Vagina (tissue), 2 donors: ENCODE measurements at regions not wholly inside any gene's neighbourhood (a gene's known extent, or its start where the extent isn't known, plus 50 kb on each side); places are given as distances from the start of the nearest gene placed in this dataset.

Experiments used
- DNase-seq, 2 donors: peaks; one replicate each; pipeline ENCODE4 v3.0.0-alpha.2; 2017; ENCODE audit errors: extremely low spot score in 2 of 2
- H3K27ac ChIP-seq: fragments of 200-600 bp; sonication (generic); one replicate; pipeline ENCODE4 v1.5.1; 2019
- H3K27me3 ChIP-seq: fragments of 200-600 bp; sonication (generic); one replicate; pipeline ENCODE4 v1.5.1; 2019
- H3K36me3 ChIP-seq, 2 donors: fragments of 200-600 bp; sonication (generic); one replicate each; pipeline ENCODE4 v1.5.1; 2017 to 2019
- H3K4me1 ChIP-seq: fragments of 200-600 bp; sonication (generic); one replicate; pipeline ENCODE4 v1.5.1; 2019
- H3K4me3 ChIP-seq, 2 donors: fragments of 200-600 bp; sonication (generic); 1 replicate in 1 of 2; 2 replicates in 1 of 2; pipeline ENCODE4 v1.5.1; 2016 to 2019
- H3K9me3 ChIP-seq: fragments of 200-600 bp; sonication (generic); one replicate; pipeline ENCODE4 v1.5.1; 2019
- POLR2A ChIP-seq, 2 donors: fragments of 450-650 bp; IDR thresholded peaks; one replicate each; pipeline ENCODE4 v1.6.1; 2017; ENCODE audit warnings: antibody characterized with exemption in 2 of 2, mild to moderate bottlenecking in 2 of 2, moderate library complexity in 2 of 2
- POLR2AphosphoS5 ChIP-seq, 2 donors: sonication (generic); formaldehyde crosslinking; IDR thresholded peaks; one replicate each; pipeline ENCODE4 v1.9.0; 2017; ENCODE audit warnings: antibody characterized with exemption in 2 of 2, mild to moderate bottlenecking in 2 of 2, low read depth in 1 of 2; ENCODE audit not compliant: insufficient read depth in 1 of 2
- intact Hi-C: fragments of 100-400 bp; cut with DNase I; formaldehyde crosslinking; loops from one replicate; pipeline ENCODE4 v1.15.1; 2023
- TF ChIP-seq, protein P1 (sequence below), 3 experiments: fragments of 450-650 bp in 2 of 3; fragments of 200-600 bp in 1 of 3; sonication (generic) in 1 of 3; IDR thresholded peaks; one replicate each; pipeline ENCODE4 v1.5.1; 2017 to 2019; ENCODE audit warnings: antibody characterized with exemption in 3 of 3, mild to moderate bottlenecking in 2 of 3, moderate library complexity in 2 of 3

DNA sequence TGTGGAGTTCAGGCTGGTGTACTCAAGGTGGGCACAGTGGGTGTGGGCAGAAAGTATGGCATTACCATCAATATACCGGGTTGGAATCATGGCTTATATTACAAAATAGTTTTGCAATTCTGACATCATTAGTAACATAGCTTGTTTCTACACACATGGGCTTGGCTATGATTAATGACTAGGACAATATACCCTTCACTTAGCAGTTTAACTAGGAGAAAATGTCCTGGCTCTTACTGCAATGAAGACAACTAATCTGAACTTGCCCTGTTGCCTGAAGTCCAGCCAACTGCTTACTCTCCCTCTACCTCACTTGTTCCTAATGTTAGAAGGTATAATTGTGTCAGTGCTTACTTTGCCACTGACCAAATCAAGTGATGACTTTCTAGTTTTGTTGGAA, 612.5 kb downstream of the EFNA5 start:
- intact Hi-C loops = no loop called here
- Histone ChIP-seq H3K27ac (no peak overlapping the region), H3K4me1 (no peaks in the 10 kb centered on the region), H3K4me3 (no peak overlapping the region), H3K36me3 (no peaks in the 10 kb centered on the region), H3K27me3 (no peaks in the 10 kb centered on the region), H3K9me3 (no peaks in the 10 kb centered on the region)
- TF ChIP-seq POLR2AphosphoS5 (IDR thresholded peaks at IDR 0.05; ENCODE audit: insufficient read depth in 1 of 2, low read depth in 1 of 2) = peak in 1 of 2 donors; percentile 81
- TF ChIP-seq, protein P1, sequence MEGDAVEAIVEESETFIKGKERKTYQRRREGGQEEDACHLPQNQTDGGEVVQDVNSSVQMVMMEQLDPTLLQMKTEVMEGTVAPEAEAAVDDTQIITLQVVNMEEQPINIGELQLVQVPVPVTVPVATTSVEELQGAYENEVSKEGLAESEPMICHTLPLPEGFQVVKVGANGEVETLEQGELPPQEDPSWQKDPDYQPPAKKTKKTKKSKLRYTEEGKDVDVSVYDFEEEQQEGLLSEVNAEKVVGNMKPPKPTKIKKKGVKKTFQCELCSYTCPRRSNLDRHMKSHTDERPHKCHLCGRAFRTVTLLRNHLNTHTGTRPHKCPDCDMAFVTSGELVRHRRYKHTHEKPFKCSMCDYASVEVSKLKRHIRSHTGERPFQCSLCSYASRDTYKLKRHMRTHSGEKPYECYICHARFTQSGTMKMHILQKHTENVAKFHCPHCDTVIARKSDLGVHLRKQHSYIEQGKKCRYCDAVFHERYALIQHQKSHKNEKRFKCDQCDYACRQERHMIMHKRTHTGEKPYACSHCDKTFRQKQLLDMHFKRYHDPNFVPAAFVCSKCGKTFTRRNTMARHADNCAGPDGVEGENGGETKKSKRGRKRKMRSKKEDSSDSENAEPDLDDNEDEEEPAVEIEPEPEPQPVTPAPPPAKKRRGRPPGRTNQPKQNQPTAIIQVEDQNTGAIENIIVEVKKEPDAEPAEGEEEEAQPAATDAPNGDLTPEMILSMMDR (IDR thresholded peaks at IDR 0.05) = no peak
- TF ChIP-seq POLR2A (IDR thresholded peaks at IDR 0.05) = no peak
- DNase-seq = no peak

DNA sequence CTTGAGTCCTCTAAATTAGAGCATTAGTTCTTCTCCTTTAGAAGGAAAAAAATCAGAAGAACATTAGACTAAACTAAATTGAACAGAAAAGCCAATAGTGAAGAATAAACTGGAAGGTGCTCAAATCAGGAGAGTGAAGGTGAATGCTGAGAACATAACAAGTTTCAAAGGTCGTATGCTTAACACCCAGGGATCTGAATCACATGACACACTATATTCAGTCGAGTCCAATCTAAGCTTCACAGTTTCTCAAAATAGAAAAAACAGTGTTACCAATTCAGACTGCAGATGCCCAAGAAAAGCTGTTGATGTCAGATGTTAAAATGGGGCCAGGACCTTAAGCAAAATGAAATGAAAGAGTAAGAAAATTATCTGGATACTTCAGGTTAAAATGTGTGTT, 614.5 kb downstream of the EFNA5 start:
- no peaks in the 10 kb centered on the region for H3K36me3 ChIP-seq
- H3K27ac ChIP-seq = no peak overlapping the region
- intact Hi-C loops = no loop called here
- DNase-seq = no peak
- H3K27me3 ChIP-seq = no peaks in the 10 kb centered on the region
- TF ChIP-seq POLR2A (IDR thresholded peaks at IDR 0.05) (no peak), POLR2AphosphoS5 (IDR thresholded peaks at IDR 0.05; ENCODE audit: insufficient read depth in 1 of 2, low read depth in 1 of 2) (no peak)
- TF ChIP-seq, protein P1 (IDR thresholded peaks at IDR 0.05) = no peak
- H3K4me3 ChIP-seq = no peak overlapping the region
- no peaks in the 10 kb centered on the region for H3K9me3 ChIP-seq
- no peaks in the 10 kb centered on the region for H3K4me1 ChIP-seq

DNA sequence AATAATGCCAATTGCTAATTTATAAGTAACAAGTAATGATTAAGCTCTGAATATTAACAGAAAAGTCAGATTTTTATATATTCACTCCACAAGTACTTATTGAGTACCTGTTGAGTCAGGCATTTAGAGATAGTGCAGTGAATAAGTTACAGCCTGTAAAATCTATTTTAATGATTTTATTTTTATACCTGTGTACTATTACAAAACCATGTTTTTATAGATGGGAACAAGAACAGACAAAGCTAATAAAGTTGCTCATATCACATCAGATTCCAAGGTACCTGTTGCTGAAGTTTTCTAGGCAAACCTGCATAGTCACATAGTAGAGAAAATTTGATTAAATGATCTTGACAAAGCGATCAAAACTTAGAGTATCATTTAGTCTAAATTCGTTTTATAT, 623.7 kb downstream of the EFNA5 start:
- no peak for TF ChIP-seq POLR2AphosphoS5 (IDR thresholded peaks at IDR 0.05; ENCODE audit: insufficient read depth in 1 of 2, low read depth in 1 of 2)
- TF ChIP-seq, protein P1 (IDR thresholded peaks at IDR 0.05) = no peak
- TF ChIP-seq POLR2A (IDR thresholded peaks at IDR 0.05) = no peak
- Histone ChIP-seq H3K9me3 (no peaks in the 10 kb centered on the region), H3K36me3 (no peaks in the 10 kb centered on the region), H3K27me3 (no peaks in the 10 kb centered on the region), H3K4me1 (no peaks in the 10 kb centered on the region), H3K4me3 (no peak overlapping the region), H3K27ac (no peak overlapping the region)
- intact Hi-C loops = no loop called here
- DNase-seq = no peak

DNA sequence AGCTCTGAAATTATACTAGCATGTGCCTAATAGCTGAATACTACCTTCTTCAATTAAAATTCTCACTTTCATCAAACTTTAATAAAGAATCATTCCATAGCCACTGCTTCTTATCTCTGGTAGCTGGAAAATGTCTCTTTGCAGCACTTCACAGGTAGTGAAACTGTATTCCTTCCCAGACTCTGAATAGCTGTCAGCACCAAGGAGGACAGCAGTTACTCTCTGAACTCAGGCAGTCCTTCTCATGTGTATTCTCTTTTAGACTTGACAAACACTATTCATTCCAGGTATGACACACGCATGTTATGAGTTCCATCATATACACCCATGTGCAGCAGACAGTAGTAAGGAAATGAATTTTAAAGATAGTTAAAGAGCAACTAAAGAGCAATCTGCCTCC, 627.1 kb downstream of the EFNA5 start:
- Histone ChIP-seq H3K27me3 (no peaks in the 10 kb centered on the region), H3K36me3 (no peaks in the 10 kb centered on the region), H3K4me3 (no peak overlapping the region), H3K4me1 (no peaks in the 10 kb centered on the region), H3K27ac (no peak overlapping the region), H3K9me3 (no peaks in the 10 kb centered on the region)
- TF ChIP-seq POLR2AphosphoS5 (IDR thresholded peaks at IDR 0.05; ENCODE audit: insufficient read depth in 1 of 2, low read depth in 1 of 2) (no peak), POLR2A (IDR thresholded peaks at IDR 0.05) (no peak)
- TF ChIP-seq, protein P1 (IDR thresholded peaks at IDR 0.05) = no peak
- intact Hi-C loops = no loop called here
- no peak for DNase-seq

DNA sequence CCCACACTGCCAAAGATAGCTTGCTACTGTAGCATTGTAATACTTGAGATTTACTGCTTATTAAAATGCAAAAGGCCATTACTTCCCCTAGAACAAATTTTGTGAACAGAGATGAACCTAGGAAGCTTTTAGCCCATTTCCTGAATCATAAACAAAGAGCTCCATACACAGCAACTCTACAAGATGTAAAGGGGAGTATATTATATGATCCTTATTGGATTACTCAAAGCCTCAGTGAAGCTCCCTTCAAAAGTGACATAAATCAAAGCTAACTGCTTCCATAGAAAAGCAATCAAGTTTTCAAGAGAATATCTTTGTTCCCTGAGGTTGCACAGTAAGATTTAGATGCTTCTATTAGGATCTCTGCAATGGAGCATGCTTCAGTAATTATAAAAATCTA, 629.8 kb downstream of the EFNA5 start:
- H3K36me3 ChIP-seq = no peaks in the 10 kb centered on the region
- intact Hi-C loops = no loop called here

More for the DNA sequence above, 629.8 kb downstream of the EFNA5 start:
- Histone ChIP-seq H3K9me3 (no peaks in the 10 kb centered on the region), H3K4me3 (no peak overlapping the region), H3K27ac (no peak overlapping the region), H3K4me1 (no peaks in the 10 kb centered on the region), H3K27me3 (no peaks in the 10 kb centered on the region)
- no peak for DNase-seq
- no peak for TF ChIP-seq POLR2AphosphoS5 (IDR thresholded peaks at IDR 0.05; ENCODE audit: insufficient read depth in 1 of 2, low read depth in 1 of 2)
- TF ChIP-seq, protein P1 (IDR thresholded peaks at IDR 0.05) = no peak
- TF ChIP-seq POLR2A (IDR thresholded peaks at IDR 0.05) = no peak
